NCI-H187 (cell line): ENCODE measurements at regions not wholly inside any gene's neighbourhood (a gene's known extent, or its start where the extent isn't known, plus 50 kb on each side); places are given as distances from the start of the nearest gene placed in this dataset.

Experiments used
- DNase-seq, 2 experiments: peaks; one replicate each; lab custom pipeline; 2025; lab: John Stamatoyannopoulos, UW

DNA sequence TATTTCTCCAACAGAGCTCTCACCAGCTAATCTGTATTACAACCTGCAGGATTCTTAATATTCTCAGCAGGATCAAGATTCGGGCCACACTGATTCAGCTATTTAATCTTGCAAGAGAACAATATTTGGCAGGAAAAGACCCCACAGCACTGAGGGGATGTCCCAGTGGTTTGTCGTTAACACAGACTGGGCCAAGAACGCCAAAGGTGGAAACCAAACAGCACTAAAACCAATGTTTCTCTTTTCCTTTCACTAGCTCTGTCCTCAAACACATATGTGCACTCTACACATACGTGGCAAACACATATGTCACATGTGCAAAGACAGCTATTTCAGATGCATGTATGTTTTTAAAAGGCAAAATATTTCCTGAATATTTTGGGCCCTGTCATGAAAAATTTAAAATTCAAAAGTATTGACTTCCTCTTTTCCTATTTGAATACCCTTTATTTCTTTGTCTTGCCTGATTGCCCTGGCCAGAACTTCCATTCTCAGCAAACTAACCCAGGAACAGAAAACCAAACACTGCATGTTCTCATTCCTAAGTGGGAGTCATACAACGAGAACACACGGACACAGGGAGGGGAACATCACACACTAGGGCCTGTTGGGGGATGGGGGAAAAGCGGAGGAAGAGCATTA, 51.7 kb upstream of the NEBL start:
- no peak for DNase-seq
